AG04450 (cell line): ENCODE measurements at regions not wholly inside any gene's neighbourhood (a gene's known extent, or its start where the extent isn't known, plus 50 kb on each side); places are given as distances from the start of the nearest gene placed in this dataset.

ENCODE experiments used
- CTCF ChIA-PET: fragments of 300-600, 350-600 bp; formaldehyde crosslinking; extraction: SDS; loops from one replicate; lab custom pipeline; 2022; ENCODE audit warnings: antibody characterized with exemption, inconsistent platforms; lab: Charles Lee
- POLR2A ChIA-PET: fragments of 350-600 bp; formaldehyde crosslinking; extraction: SDS; loops from one replicate; lab custom pipeline; 2021; ENCODE audit warnings: antibody characterized with exemption, inconsistent platforms; lab: Yijun Ruan, JAX
- DNase-seq: peaks from one replicate; pipeline ENCODE4 v3.0.0-alpha.2; 2011; ENCODE audit warnings: low read depth, low spot score
- H3K27ac ChIP-seq: one replicate; pipeline ENCODE4 v1.5.1; 2012; ENCODE audit warnings: low read depth, low read length, control low read depth
- H3K27me3 ChIP-seq: one replicate; pipeline ENCODE4 v1.6.0; 2012; ENCODE audit warnings: low read length; ENCODE audit not compliant: control insufficient read depth, insufficient read depth
- H3K4me3 ChIP-seq: 2 replicates; pipeline ENCODE4 v1.5.1; 2011; ENCODE audit warnings: mild to moderate bottlenecking, low read depth, low read length, control low read depth
- H3K9me3 ChIP-seq: 2 replicates; pipeline ENCODE4 v1.5.1; 2012; ENCODE audit warnings: low read length; ENCODE audit not compliant: control insufficient read depth, insufficient read depth
- TF ChIP-seq, protein P1 (sequence below): IDR thresholded peaks from 2 replicates; pipeline ENCODE4 v1.5.1; 2011; ENCODE audit warnings: low read depth, low read length, control low read depth, inconsistent platforms

DNA sequence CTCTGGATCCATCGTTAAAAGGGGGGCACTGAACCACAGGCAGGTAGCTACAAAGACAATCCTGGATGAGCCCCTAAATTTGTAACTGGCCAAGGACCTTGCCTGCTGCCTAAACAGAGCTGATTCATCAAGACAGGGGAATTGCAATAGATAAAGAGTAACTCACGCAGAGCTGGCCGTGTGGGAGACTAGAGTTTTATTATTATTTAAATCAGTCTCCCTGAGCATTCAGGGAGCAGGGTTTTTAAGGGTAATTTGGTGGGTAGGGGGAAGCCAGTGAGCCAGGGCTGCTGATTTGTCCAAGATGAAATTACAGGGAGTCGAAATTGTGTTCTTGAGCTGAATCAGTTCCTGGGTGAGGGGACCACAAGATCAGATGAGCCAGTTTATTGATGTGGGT, 885.1 kb upstream of the CADM2 start:
- no peaks in the 10 kb centered on the region for H3K27me3 ChIP-seq
- TF ChIP-seq, protein P1, sequence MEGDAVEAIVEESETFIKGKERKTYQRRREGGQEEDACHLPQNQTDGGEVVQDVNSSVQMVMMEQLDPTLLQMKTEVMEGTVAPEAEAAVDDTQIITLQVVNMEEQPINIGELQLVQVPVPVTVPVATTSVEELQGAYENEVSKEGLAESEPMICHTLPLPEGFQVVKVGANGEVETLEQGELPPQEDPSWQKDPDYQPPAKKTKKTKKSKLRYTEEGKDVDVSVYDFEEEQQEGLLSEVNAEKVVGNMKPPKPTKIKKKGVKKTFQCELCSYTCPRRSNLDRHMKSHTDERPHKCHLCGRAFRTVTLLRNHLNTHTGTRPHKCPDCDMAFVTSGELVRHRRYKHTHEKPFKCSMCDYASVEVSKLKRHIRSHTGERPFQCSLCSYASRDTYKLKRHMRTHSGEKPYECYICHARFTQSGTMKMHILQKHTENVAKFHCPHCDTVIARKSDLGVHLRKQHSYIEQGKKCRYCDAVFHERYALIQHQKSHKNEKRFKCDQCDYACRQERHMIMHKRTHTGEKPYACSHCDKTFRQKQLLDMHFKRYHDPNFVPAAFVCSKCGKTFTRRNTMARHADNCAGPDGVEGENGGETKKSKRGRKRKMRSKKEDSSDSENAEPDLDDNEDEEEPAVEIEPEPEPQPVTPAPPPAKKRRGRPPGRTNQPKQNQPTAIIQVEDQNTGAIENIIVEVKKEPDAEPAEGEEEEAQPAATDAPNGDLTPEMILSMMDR, result no peak
- H3K9me3 ChIP-seq, result no peaks in the 10 kb centered on the region
- no peak overlapping the region for H3K27ac ChIP-seq
- POLR2A ChIA-PET, result no interaction called here
- CTCF ChIA-PET, result no interaction called here
- no peak for DNase-seq
- no peak overlapping the region for H3K4me3 ChIP-seq

DNA sequence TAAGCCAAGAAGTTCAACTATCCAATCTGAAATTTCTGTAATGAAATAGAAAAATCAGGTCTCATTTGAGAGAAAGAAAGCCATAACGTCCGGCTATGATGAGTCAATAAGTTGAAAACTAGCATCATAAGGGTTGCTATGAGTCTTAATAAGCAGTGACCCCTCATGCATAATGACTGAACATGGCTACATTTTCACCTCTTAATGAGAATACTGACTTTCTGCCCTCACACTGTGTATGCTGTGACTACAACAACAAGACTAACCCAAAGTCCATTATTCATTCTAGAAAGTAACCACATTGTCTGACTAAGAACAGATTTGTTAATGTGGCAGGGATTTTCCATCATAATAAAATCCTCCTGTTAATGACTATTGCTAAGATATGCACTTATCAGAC, 884.0 kb upstream of the CADM2 start:
- no peaks in the 10 kb centered on the region for H3K9me3 ChIP-seq
- TF ChIP-seq, protein P1, result no peak
- H3K4me3 ChIP-seq, result no peak overlapping the region
- no peak for DNase-seq
- H3K27me3 ChIP-seq, result no peaks in the 10 kb centered on the region
- ChIA-PET CTCF (no interaction called here), POLR2A (no interaction called here)
- no peak overlapping the region for H3K27ac ChIP-seq

DNA sequence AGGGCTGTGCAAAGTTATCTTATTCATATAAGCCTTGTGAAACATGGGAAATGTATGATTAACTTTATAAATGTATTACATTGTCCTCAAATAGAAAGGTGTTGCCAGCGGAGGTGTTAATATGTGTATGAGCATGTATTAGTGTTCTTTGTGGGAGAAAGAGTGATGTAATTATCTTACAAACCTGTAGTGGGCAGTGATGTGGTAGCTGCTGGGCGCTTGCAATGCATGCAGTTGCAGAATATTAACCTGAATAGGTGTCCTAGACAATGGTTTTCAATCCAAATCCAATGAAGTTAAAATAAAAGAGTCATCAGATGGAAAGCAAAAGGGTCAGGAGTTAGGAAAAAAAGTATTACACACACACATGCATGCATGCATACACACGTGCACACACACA, 881.3 kb upstream of the CADM2 start:
- Histone ChIP-seq H3K4me3 (no peak overlapping the region), H3K27ac (no peak overlapping the region), H3K9me3 (no peaks in the 10 kb centered on the region), H3K27me3 (no peaks in the 10 kb centered on the region)
- DNase-seq, result no peak
- POLR2A ChIA-PET, result no interaction called here
- CTCF ChIA-PET, result no interaction called here
- TF ChIP-seq, protein P1, result peak; percentile 48

DNA sequence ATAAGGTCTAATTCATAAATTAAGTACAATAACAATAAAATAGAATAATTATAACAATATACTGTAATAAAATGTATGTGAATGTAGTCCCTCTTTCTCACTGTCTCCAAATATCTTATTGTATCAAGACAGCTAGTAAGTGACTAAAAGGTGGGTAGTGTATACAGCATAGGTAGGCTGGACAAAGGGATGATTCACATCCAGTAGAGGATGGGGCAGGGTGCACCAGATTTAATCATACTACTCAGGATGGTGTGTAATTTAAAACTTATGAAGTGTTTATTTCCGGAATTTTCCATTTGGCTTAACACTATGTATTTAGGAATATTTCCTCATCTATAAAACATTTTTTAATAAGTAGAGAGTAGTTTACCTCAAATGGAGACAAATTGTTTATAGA, 876.1 kb upstream of the CADM2 start:
- ChIA-PET CTCF (no interaction called here), POLR2A (no interaction called here)
- TF ChIP-seq, protein P1, result no peak
- no peak overlapping the region for H3K4me3 ChIP-seq
- H3K27ac ChIP-seq, result no peak overlapping the region
- DNase-seq, result no peak
- H3K9me3 ChIP-seq, result 0 out of 2 replicates have a peak, but pooled peaks cover 5% of the 10 kb centered on the region
- H3K27me3 ChIP-seq, result no peaks in the 10 kb centered on the region

DNA sequence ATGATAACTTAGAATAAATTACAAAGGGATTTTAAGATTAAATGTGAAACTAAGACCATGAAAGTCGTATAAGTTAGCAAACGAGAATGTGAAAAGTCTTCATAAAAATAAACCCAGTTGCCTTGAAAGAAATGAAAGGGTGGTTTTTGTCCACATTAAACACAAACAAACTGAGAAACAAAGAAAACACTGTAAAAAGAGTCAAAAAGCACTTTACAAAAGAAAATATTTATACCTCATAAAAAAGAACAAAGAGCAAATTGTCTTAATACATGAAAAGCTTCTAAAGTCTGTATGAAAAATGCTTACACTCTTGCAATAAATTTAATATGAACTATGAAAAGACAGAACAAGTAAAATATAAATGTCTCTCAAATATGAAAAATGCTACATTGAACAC, 865.9 kb upstream of the CADM2 start:
- no peak for DNase-seq
- peaks cover 2% of the 10 kb centered on the region; the same call in 1 of the 2 replicates for H3K9me3 ChIP-seq
- no peak overlapping the region for H3K4me3 ChIP-seq
- POLR2A ChIA-PET, result no interaction called here
- CTCF ChIA-PET, result no interaction called here
- no peak overlapping the region for H3K27ac ChIP-seq
- no peaks in the 10 kb centered on the region for H3K27me3 ChIP-seq
- TF ChIP-seq, protein P1, result no peak
